DND-41 (cell line): ENCODE measurements at regions not wholly inside any gene's neighbourhood (a gene's known extent, or its start where the extent isn't known, plus 50 kb on each side); places are given as distances from the start of the nearest gene placed in this dataset.

Experiments used
- ATAC-seq: fragments of 200-7000 bp; cut with Tn5 transposase; 3 replicates; pipeline ENCODE4 v1.9.1; 2021; ENCODE audit warnings: low read depth; ENCODE audit not compliant: insufficient read depth
- DNase-seq: peaks from one replicate; pipeline ENCODE4 v3.0.0-alpha.2; 2020
- H2AFZ ChIP-seq: 2 replicates; pipeline ENCODE4 v1.6.0; 2012; ENCODE audit warnings: low read depth, low read length
- H3K27ac ChIP-seq: 2 replicates; pipeline ENCODE4 v1.5.1; 2012; ENCODE audit warnings: low read length, inconsistent platforms
- H3K27me3 ChIP-seq: fragments of 200-600 bp; sonication (generic); 2 replicates; pipeline ENCODE4 v1.6.0; 2012; ENCODE audit warnings: low read length, mild to moderate bottlenecking, inconsistent platforms; ENCODE audit not compliant: insufficient read depth, poor library complexity
- H3K36me3 ChIP-seq: 2 replicates; pipeline ENCODE4 v1.5.1; 2012; ENCODE audit warnings: low read length, inconsistent platforms; ENCODE audit not compliant: insufficient read depth
- H3K4me1 ChIP-seq: 2 replicates; pipeline ENCODE4 v1.5.1; 2012; ENCODE audit warnings: mild to moderate bottlenecking, low read length; ENCODE audit not compliant: insufficient read depth
- H3K4me2 ChIP-seq: 2 replicates; pipeline ENCODE4 v1.6.0; 2012; ENCODE audit warnings: mild to moderate bottlenecking, moderate library complexity, low read length, inconsistent platforms; ENCODE audit not compliant: insufficient read depth
- H3K4me3 ChIP-seq, 2 experiments: fragments of 200-600 bp in 1 of 2; shearing (Covaris generic) in 1 of 2; 2 replicates each; pipeline ENCODE4 v1.5.1; 2012 to 2016; ENCODE audit warnings: inconsistent platforms in 2 of 2, low read length in 2 of 2, mild to moderate bottlenecking in 2 of 2, low read depth in 1 of 2, moderate library complexity in 1 of 2
- H3K79me2 ChIP-seq: 2 replicates; pipeline ENCODE4 v1.6.0; 2012; ENCODE audit warnings: low read length, inconsistent platforms; ENCODE audit not compliant: insufficient read depth
- H3K9ac ChIP-seq: 2 replicates; pipeline ENCODE4 v1.6.0; 2012; ENCODE audit warnings: low read depth, mild to moderate bottlenecking, inconsistent platforms, low read length, moderate library complexity
- H3K9me3 ChIP-seq: 2 replicates; pipeline ENCODE4 v1.5.1; 2012; ENCODE audit warnings: low read length, moderate library complexity, mild to moderate bottlenecking, inconsistent platforms; ENCODE audit not compliant: insufficient read depth, severe bottlenecking
- H4K20me1 ChIP-seq: 2 replicates; pipeline ENCODE4 v1.6.0; 2012; ENCODE audit warnings: low read length; ENCODE audit not compliant: insufficient read depth
- EZH2 ChIP-seq: IDR thresholded peaks from 3 replicates; pipeline ENCODE4 v1.6.1; 2012; ENCODE audit warnings: borderline replicate concordance, low read depth, mild to moderate bottlenecking, moderate library complexity, low read length, inconsistent platforms; ENCODE audit not compliant: severe bottlenecking
- TF ChIP-seq, protein P1 (sequence below): IDR thresholded peaks from 2 replicates; pipeline ENCODE4 v1.5.1; 2012; ENCODE audit warnings: borderline replicate concordance, low read length, moderate library complexity, mild to moderate bottlenecking; ENCODE audit not compliant: poor library complexity, severe bottlenecking; ENCODE audit errors: extremely low read depth

DNA sequence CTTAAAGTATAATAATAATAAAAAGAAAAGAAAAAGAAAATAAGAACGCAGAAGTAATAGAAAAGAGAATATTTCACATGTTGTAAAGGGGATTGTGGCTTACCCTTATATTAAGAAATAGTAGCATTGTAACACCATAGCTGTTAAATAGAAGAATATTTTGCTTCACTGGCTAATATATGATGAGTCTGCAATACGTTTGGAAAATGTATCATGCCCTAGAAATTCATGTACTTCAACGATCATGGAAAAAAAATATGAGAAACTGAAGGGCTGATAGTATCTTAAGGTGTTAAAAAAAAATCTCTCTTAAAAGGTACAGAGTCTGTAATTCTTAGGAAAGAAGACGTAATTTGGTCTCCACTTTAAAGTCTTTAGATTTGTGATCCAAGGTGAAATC lies 1390.5 kb upstream of the ADGRL2 start:
- DNase-seq (no peak), ATAC-seq (no peak)
- no peaks in the 10 kb centered on the region for H3K9me3 ChIP-seq
- no peaks in the 10 kb centered on the region for H3K79me2 ChIP-seq
- no peaks in the 10 kb centered on the region for H3K4me1 ChIP-seq
- no peak overlapping the region for H3K4me2 ChIP-seq
- no peak overlapping the region for H3K4me3 ChIP-seq
- no peaks in the 10 kb centered on the region for H3K27me3 ChIP-seq
- TF ChIP-seq EZH2: no peak
- TF ChIP-seq, protein P1, sequence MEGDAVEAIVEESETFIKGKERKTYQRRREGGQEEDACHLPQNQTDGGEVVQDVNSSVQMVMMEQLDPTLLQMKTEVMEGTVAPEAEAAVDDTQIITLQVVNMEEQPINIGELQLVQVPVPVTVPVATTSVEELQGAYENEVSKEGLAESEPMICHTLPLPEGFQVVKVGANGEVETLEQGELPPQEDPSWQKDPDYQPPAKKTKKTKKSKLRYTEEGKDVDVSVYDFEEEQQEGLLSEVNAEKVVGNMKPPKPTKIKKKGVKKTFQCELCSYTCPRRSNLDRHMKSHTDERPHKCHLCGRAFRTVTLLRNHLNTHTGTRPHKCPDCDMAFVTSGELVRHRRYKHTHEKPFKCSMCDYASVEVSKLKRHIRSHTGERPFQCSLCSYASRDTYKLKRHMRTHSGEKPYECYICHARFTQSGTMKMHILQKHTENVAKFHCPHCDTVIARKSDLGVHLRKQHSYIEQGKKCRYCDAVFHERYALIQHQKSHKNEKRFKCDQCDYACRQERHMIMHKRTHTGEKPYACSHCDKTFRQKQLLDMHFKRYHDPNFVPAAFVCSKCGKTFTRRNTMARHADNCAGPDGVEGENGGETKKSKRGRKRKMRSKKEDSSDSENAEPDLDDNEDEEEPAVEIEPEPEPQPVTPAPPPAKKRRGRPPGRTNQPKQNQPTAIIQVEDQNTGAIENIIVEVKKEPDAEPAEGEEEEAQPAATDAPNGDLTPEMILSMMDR: no peak
- H2AFZ ChIP-seq: no peak overlapping the region
- H3K27ac ChIP-seq: no peak overlapping the region
- no peaks in the 10 kb centered on the region for H4K20me1 ChIP-seq
- H3K36me3 ChIP-seq: no peaks in the 10 kb centered on the region
- no peak overlapping the region for H3K9ac ChIP-seq

DNA sequence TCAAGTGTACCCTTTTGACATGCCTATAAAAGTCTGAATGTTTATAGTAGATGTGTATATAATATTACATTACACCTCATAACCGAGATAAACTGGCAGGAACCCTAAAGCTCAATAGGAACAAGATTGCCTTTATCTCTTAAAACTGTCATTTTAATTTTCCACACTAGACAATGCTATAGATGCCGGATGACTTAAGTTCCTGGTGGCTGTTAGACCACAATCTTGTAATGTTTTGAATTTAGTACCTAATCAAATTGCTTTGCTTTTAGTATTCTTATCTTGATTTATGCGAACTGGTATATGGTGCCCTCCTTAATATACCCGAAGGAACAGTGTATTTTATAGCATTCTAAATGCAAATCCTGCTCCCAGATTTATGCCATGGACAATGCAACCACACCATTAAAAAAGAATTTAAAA lies 1397.0 kb upstream of the ADGRL4 start:
- H3K4me1 ChIP-seq: no peaks in the 10 kb centered on the region
- no peak overlapping the region for H3K4me2 ChIP-seq
- no peak overlapping the region for H2AFZ ChIP-seq
- no peaks in the 10 kb centered on the region for H3K36me3 ChIP-seq
- H3K27ac ChIP-seq: no peak overlapping the region
- DNase-seq: no peak
- TF ChIP-seq, protein P1: no peak
- TF ChIP-seq EZH2: no peak
- H3K27me3 ChIP-seq: no peaks in the 10 kb centered on the region
- ATAC-seq: no peak
- H3K4me3 ChIP-seq: no peak overlapping the region
- H3K79me2 ChIP-seq: no peaks in the 10 kb centered on the region
- H3K9me3 ChIP-seq: no peaks in the 10 kb centered on the region
- H4K20me1 ChIP-seq: no peaks in the 10 kb centered on the region
- H3K9ac ChIP-seq: no peak overlapping the region

DNA sequence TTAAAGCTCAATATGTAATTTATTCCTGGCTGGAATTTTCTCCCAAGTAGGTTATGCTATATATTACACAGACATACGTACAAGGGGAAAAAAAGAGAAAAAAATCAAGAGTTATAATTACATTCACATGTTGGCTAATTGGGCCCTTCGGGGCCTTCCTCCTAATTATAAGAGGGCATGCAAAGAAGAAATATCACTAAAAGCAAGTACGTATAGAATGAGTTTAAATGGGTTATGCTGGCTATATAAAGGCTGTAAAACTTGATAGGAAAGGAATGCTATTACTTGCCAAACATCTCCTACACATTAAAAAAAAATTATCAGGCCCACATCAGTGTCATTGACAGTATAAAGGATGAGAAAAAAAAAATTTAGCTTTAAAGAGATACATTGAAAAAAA lies 1396.1 kb upstream of the ADGRL4 start:
- TF ChIP-seq EZH2: no peak
- TF ChIP-seq, protein P1: no peak
- Histone ChIP-seq H2AFZ (no peak overlapping the region), H3K27me3 (no peaks in the 10 kb centered on the region), H3K4me1 (no peaks in the 10 kb centered on the region), H3K4me3 (no peak overlapping the region), H3K27ac (no peak overlapping the region), H3K36me3 (no peaks in the 10 kb centered on the region), H3K9me3 (no peaks in the 10 kb centered on the region), H4K20me1 (no peaks in the 10 kb centered on the region), H3K79me2 (no peaks in the 10 kb centered on the region), H3K4me2 (no peak overlapping the region), H3K9ac (no peak overlapping the region)
- no peak for DNase-seq
- ATAC-seq: no peak

DNA sequence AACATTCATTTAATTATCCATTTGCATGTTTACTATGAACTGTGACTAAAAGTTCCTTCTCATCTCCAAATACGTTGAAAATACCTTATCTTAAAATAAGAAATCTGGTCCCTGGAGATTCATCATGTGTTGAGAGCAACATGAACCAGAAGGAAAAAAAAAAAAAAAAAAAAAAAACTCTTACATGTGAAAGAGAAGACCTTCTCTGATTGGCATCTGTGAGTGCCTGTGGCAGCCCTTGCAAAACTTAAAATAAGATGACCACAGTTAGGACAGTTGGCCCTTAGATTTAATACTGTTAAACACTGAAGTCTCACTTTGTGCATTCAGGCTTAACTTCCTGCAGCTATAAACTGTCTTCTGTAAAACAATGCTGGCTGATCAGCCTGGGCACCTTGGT lies 1395.2 kb upstream of the ADGRL4 start:
- H3K79me2 ChIP-seq: no peaks in the 10 kb centered on the region
- H3K4me2 ChIP-seq: no peak overlapping the region
- H3K4me1 ChIP-seq: no peaks in the 10 kb centered on the region
- no peak overlapping the region for H3K4me3 ChIP-seq
- no peaks in the 10 kb centered on the region for H3K9me3 ChIP-seq
- no peak for TF ChIP-seq EZH2
- TF ChIP-seq, protein P1: no peak
- H3K9ac ChIP-seq: no peak overlapping the region
- no peak overlapping the region for H2AFZ ChIP-seq
- ATAC-seq (no peak), DNase-seq (no peak)
- H3K36me3 ChIP-seq: no peaks in the 10 kb centered on the region
- no peaks in the 10 kb centered on the region for H4K20me1 ChIP-seq
- no peaks in the 10 kb centered on the region for H3K27me3 ChIP-seq
- no peak overlapping the region for H3K27ac ChIP-seq
